ENCODE measurements at regions not wholly inside any gene's neighbourhood (a gene's known extent, or its start where the extent isn't known, plus 50 kb on each side); places are given as distances from the start of the nearest gene placed in this dataset.

GRCh38 chr10:91350651-91351081, 59.5 kb upstream of the HECTD2 start:
- no peak for TF ChIP-seq CTCF (IDR thresholded peaks at IDR 0.05; ENCODE audit: low read depth, low read length)
- no peak for TF ChIP-seq POLR2A (IDR thresholded peaks at IDR 0.05; ENCODE audit: extremely low read depth, insufficient read length)
- TF ChIP-seq MAX (IDR thresholded peaks at IDR 0.05; ENCODE audit: low read depth, low read length) = no peak
- TF ChIP-seq MYC (IDR thresholded peaks at IDR 0.05; ENCODE audit: low read depth, low read length) = no peak
